ENCODE measurements at regions not wholly inside any gene's neighbourhood (a gene's known extent, or its start where the extent isn't known, plus 50 kb on each side); places are given as distances from the start of the nearest gene placed in this dataset.

DNA sequence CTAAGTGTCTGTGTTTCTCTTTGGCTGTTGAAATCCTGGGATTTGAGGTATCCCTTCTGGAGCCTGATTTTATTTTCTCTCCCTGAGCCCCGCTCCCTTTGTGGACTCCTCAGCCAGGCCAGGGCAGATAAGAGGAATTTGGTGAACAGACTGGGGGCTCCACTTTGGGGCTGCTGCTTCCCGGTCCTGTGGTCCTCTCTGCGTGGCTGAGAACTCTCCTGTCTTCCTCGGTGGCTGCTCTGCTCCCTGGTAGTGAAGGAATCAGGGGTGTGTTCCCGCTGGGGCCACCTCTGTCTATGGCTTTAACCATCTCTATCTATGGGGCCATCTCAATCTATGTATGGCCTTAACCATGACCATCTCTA lies 71.7 kb upstream of the SH3PXD2B start:
- H3K4me3 ChIP-seq = no peak overlapping the region
- no peaks in the 10 kb centered on the region for H3K27me3 Mint-ChIP-seq (ENCODE audit: insufficient read depth, low read depth, poor library complexity)
- no peak overlapping the region for H3K4me3 Mint-ChIP-seq
- no peak overlapping the region for H3K27ac Mint-ChIP-seq
- H3K79me2 ChIP-seq (replicated peaks; ENCODE audit: insufficient read depth) = no peaks in the 10 kb centered on the region
- no peaks in the 10 kb centered on the region for H3K4me1 ChIP-seq (ENCODE audit: insufficient read depth)
- no peak overlapping the region for H3K4me2 ChIP-seq
- H3F3A ChIP-seq (replicated peaks; ENCODE audit: low read depth) = no peaks in the 10 kb centered on the region
- TF ChIP-seq, protein P1, sequence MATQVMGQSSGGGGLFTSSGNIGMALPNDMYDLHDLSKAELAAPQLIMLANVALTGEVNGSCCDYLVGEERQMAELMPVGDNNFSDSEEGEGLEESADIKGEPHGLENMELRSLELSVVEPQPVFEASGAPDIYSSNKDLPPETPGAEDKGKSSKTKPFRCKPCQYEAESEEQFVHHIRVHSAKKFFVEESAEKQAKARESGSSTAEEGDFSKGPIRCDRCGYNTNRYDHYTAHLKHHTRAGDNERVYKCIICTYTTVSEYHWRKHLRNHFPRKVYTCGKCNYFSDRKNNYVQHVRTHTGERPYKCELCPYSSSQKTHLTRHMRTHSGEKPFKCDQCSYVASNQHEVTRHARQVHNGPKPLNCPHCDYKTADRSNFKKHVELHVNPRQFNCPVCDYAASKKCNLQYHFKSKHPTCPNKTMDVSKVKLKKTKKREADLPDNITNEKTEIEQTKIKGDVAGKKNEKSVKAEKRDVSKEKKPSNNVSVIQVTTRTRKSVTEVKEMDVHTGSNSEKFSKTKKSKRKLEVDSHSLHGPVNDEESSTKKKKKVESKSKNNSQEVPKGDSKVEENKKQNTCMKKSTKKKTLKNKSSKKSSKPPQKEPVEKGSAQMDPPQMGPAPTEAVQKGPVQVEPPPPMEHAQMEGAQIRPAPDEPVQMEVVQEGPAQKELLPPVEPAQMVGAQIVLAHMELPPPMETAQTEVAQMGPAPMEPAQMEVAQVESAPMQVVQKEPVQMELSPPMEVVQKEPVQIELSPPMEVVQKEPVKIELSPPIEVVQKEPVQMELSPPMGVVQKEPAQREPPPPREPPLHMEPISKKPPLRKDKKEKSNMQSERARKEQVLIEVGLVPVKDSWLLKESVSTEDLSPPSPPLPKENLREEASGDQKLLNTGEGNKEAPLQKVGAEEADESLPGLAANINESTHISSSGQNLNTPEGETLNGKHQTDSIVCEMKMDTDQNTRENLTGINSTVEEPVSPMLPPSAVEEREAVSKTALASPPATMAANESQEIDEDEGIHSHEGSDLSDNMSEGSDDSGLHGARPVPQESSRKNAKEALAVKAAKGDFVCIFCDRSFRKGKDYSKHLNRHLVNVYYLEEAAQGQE (IDR thresholded peaks at IDR 0.05; ENCODE audit: unreplicated experiment) = no peak
- TF ChIP-seq ZNF114 (CRISPR knock-in tag; IDR thresholded peaks at IDR 0.05) = no peak
- TF ChIP-seq, protein P2, sequence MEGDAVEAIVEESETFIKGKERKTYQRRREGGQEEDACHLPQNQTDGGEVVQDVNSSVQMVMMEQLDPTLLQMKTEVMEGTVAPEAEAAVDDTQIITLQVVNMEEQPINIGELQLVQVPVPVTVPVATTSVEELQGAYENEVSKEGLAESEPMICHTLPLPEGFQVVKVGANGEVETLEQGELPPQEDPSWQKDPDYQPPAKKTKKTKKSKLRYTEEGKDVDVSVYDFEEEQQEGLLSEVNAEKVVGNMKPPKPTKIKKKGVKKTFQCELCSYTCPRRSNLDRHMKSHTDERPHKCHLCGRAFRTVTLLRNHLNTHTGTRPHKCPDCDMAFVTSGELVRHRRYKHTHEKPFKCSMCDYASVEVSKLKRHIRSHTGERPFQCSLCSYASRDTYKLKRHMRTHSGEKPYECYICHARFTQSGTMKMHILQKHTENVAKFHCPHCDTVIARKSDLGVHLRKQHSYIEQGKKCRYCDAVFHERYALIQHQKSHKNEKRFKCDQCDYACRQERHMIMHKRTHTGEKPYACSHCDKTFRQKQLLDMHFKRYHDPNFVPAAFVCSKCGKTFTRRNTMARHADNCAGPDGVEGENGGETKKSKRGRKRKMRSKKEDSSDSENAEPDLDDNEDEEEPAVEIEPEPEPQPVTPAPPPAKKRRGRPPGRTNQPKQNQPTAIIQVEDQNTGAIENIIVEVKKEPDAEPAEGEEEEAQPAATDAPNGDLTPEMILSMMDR (conservative IDR thresholded peaks at IDR 0.05; ENCODE audit: low read depth in 2 of 2) = no peak
- no peak for TF ChIP-seq EZH2 (IDR thresholded peaks at IDR 0.05; ENCODE audit: low read depth, unreplicated experiment)
- TF ChIP-seq, protein P3, sequence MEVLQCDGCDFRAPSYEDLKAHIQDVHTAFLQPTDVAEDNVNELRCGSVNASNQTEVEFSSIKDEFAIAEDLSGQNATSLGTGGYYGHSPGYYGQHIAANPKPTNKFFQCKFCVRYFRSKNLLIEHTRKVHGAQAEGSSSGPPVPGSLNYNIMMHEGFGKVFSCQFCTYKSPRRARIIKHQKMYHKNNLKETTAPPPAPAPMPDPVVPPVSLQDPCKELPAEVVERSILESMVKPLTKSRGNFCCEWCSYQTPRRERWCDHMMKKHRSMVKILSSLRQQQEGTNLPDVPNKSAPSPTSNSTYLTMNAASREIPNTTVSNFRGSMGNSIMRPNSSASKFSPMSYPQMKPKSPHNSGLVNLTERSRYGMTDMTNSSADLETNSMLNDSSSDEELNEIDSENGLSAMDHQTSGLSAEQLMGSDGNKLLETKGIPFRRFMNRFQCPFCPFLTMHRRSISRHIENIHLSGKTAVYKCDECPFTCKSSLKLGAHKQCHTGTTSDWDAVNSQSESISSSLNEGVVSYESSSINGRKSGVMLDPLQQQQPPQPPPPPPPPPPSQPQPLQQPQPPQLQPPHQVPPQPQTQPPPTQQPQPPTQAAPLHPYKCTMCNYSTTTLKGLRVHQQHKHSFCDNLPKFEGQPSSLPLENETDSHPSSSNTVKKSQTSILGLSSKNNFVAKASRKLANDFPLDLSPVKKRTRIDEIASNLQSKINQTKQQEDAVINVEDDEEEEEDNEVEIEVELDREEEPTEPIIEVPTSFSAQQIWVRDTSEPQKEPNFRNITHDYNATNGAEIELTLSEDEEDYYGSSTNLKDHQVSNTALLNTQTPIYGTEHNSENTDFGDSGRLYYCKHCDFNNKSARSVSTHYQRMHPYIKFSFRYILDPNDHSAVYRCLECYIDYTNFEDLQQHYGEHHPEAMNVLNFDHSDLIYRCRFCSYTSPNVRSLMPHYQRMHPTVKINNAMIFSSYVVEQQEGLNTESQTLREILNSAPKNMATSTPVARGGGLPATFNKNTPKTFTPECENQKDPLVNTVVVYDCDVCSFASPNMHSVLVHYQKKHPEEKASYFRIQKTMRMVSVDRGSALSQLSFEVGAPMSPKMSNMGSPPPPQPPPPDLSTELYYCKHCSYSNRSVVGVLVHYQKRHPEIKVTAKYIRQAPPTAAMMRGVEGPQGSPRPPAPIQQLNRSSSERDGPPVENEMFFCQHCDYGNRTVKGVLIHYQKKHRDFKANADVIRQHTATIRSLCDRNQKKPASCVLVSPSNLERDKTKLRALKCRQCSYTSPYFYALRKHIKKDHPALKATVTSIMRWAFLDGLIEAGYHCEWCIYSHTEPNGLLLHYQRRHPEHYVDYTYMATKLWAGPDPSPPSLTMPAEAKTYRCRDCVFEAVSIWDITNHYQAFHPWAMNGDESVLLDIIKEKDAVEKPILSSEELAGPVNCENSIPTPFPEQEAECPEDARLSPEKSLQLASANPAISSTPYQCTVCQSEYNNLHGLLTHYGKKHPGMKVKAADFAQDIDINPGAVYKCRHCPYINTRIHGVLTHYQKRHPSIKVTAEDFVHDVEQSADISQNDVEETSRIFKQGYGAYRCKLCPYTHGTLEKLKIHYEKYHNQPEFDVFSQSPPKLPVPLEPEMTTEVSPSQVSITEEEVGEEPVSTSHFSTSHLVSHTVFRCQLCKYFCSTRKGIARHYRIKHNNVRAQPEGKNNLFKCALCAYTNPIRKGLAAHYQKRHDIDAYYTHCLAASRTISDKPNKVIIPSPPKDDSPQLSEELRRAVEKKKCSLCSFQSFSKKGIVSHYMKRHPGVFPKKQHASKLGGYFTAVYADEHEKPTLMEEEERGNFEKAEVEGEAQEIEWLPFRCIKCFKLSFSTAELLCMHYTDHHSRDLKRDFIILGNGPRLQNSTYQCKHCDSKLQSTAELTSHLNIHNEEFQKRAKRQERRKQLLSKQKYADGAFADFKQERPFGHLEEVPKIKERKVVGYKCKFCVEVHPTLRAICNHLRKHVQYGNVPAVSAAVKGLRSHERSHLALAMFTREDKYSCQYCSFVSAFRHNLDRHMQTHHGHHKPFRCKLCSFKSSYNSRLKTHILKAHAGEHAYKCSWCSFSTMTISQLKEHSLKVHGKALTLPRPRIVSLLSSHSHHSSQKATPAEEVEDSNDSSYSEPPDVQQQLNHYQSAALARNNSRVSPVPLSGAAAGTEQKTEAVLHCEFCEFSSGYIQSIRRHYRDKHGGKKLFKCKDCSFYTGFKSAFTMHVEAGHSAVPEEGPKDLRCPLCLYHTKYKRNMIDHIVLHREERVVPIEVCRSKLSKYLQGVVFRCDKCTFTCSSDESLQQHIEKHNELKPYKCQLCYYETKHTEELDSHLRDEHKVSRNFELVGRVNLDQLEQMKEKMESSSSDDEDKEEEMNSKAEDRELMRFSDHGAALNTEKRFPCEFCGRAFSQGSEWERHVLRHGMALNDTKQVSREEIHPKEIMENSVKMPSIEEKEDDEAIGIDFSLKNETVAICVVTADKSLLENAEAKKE (CRISPR knock-in tag; IDR thresholded peaks at IDR 0.05) = no peak
- no peak for TF ChIP-seq ZNF331 (CRISPR knock-in tag; IDR thresholded peaks at IDR 0.05; ENCODE audit: low read depth)
- no peak for TF ChIP-seq JUNB (IDR thresholded peaks at IDR 0.05; ENCODE audit: unreplicated experiment)
- TF ChIP-seq, protein P4, sequence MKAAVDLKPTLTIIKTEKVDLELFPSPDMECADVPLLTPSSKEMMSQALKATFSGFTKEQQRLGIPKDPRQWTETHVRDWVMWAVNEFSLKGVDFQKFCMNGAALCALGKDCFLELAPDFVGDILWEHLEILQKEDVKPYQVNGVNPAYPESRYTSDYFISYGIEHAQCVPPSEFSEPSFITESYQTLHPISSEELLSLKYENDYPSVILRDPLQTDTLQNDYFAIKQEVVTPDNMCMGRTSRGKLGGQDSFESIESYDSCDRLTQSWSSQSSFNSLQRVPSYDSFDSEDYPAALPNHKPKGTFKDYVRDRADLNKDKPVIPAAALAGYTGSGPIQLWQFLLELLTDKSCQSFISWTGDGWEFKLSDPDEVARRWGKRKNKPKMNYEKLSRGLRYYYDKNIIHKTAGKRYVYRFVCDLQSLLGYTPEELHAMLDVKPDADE (IDR thresholded peaks at IDR 0.05) = no peak
- TF ChIP-seq NANOG (IDR thresholded peaks at IDR 0.05; ENCODE audit: borderline replicate concordance) = no peak
- no peak for TF ChIP-seq CREB1 (CRISPR knock-in tag; IDR thresholded peaks at IDR 0.05; ENCODE audit: low read depth)
- TF ChIP-seq STAT1 (IDR thresholded peaks at IDR 0.05; ENCODE audit: unreplicated experiment) = no peak
- TF ChIP-seq EZH2phosphoT487 (IDR thresholded peaks at IDR 0.05; ENCODE audit: unreplicated experiment) = no peak
- no peak for TF ChIP-seq POLR2AphosphoS5 (IDR thresholded peaks at IDR 0.05; ENCODE audit: low read depth)
- no peaks in the 10 kb centered on the region for H4K20me1 ChIP-seq (replicated peaks; ENCODE audit: insufficient read depth)
- no peaks in the 10 kb centered on the region for H3K27me3 ChIP-seq (ENCODE audit: insufficient read depth)
- 0 out of 2 replicates have a peak, but pooled peaks cover 5% of the 10 kb centered on the region for H3K9me2 ChIP-seq (ENCODE audit: insufficient read depth)
- no peak for ATAC-seq
- H3K9me3 Mint-ChIP-seq = peaks cover 17% of the 10 kb centered on the region; the same call in 2 of the 3 replicates
- no peak for DNase-seq (ENCODE audit: low spot score)
- no peak overlapping the region for H2AFZ ChIP-seq
- no peaks in the 10 kb centered on the region; the same call in 2 of the 3 replicates for H3K36me3 Mint-ChIP-seq (ENCODE audit: low read depth)
- no peak overlapping the region for H3K27ac ChIP-seq (ENCODE audit: low read depth)
- no peaks in the 10 kb centered on the region; the same call in none of the 2 replicates for H3K36me3 ChIP-seq (ENCODE audit: insufficient read depth)
- no peaks in the 10 kb centered on the region for H3K4me1 Mint-ChIP-seq
